Renal cortex interstitium (tissue), 11 donors: ENCODE measurements at regions not wholly inside any gene's neighbourhood (a gene's known extent, or its start where the extent isn't known, plus 50 kb on each side); places are given as distances from the start of the nearest gene placed in this dataset.
"Not testable (repeated sequence)": the region's sequence is repeated elsewhere in the genome, so short reads cannot be mapped to it uniquely, and the experiment has no call there.

Source experiments
- DNase-seq, 11 donors: peaks; one replicate each; pipeline ENCODE4 v3.0.0-alpha.2; 2013; ENCODE audit warnings: low read depth in 9 of 11, low spot score in 4 of 11; ENCODE audit errors: extremely low read depth in 1 of 11

- DNase-seq, result no peak
These were observed 1562.4 kb upstream of the RAG2 start for GRCh38 chr11:38160433-38160832.

GRCh38 chr11:38159038-38159437, 1561.0 kb upstream of the RAG2 start:
- no peak for DNase-seq

- DNase-seq, result no peak
These were observed 1558.6 kb upstream of the RAG2 start for GRCh38 chr11:38156495-38157146.

GRCh38 chr11:38155856-38156255, 1557.8 kb upstream of the RAG2 start:
- DNase-seq, result no peak

- DNase-seq, result no peak
These were observed 1555.9 kb upstream of the RAG2 start for GRCh38 chr11:38153985-38154384.

- DNase-seq, result no peak
These were observed 1545.8 kb upstream of the RAG2 start for GRCh38 chr11:38143852-38144251.

GRCh38 chr11:38138972-38139371, 1540.9 kb upstream of the RAG2 start:
- DNase-seq, result no peak

- DNase-seq, result no peak
These were observed 1538.9 kb upstream of the RAG2 start for GRCh38 chr11:38136887-38137286.

GRCh38 chr11:38131535-38131934, 1533.5 kb upstream of the RAG2 start:
- DNase-seq, result no peak

GRCh38 chr11:38130976-38131375, 1532.9 kb upstream of the RAG2 start:
- no peak for DNase-seq

GRCh38 chr11:38130514-38130913, 1532.5 kb upstream of the RAG2 start:
- no peak for DNase-seq

GRCh38 chr11:38123673-38124072, 1525.6 kb upstream of the RAG2 start:
- DNase-seq, result no peak

GRCh38 chr11:38116616-38117015, 1518.6 kb upstream of the RAG2 start:
- not testable (repeated sequence) for DNase-seq

- DNase-seq, result not testable (repeated sequence)
These were observed 1517.3 kb upstream of the RAG2 start for GRCh38 chr11:38115381-38115780.

- DNase-seq, result no peak
These were observed 1502.9 kb upstream of the RAG2 start for GRCh38 chr11:38100836-38101462.

GRCh38 chr11:38095268-38095667, 1497.2 kb upstream of the RAG2 start:
- no peak for DNase-seq

- no peak for DNase-seq
These were observed 1491.7 kb upstream of the RAG2 start for GRCh38 chr11:38089726-38090125.

GRCh38 chr11:38060920-38061319, 1462.9 kb upstream of the RAG2 start:
- no peak for DNase-seq

GRCh38 chr11:38060136-38060535, 1462.1 kb upstream of the RAG2 start:
- DNase-seq, result no peak

GRCh38 chr11:38046571-38047135, 1448.6 kb upstream of the RAG2 start:
- DNase-seq, result no peak

- DNase-seq, result no peak
These were observed 1445.0 kb upstream of the RAG2 start for GRCh38 chr11:38043060-38043459.
